CD14-positive monocyte (primary cell): ENCODE measurements at regions not wholly inside any gene's neighbourhood (a gene's known extent, or its start where the extent isn't known, plus 50 kb on each side); places are given as distances from the start of the nearest gene placed in this dataset.

Experiments
- DNase-seq, 3 donors: peaks; one replicate each; pipeline ENCODE4 v3.0.0-alpha.2; 2011 to 2022
- H2AFZ ChIP-seq: 2 replicates; pipeline ENCODE4 v1.6.0; 2012; ENCODE audit warnings: mild to moderate bottlenecking, low read depth, low read length, inconsistent platforms; ENCODE audit not compliant: insufficient read depth, poor library complexity, severe bottlenecking
- H3K27ac ChIP-seq, 2 donors: 1 replicate in 1 of 2; 2 replicates in 1 of 2; pipeline ENCODE4 v1.5.1; 2012 to 2013; ENCODE audit warnings: low read length in 2 of 2, control low read depth in 1 of 2, inconsistent platforms in 1 of 2, low read depth in 1 of 2, mild to moderate bottlenecking in 1 of 2
- H3K27me3 ChIP-seq, 2 donors: one replicate each; pipeline versions ENCODE4 v1.6.0 to v1.6.1; 2011 to 2013; ENCODE audit warnings: low read length in 2 of 2; ENCODE audit not compliant: control insufficient read depth in 2 of 2, insufficient read depth in 2 of 2
- H3K36me3 ChIP-seq, 2 donors: replicated peaks in 1 of 2; 1 replicate in 1 of 2; 2 replicates in 1 of 2; pipeline versions ENCODE4 v1.5.1 to v1.6.1; 2012 to 2013; ENCODE audit warnings: low read length in 2 of 2, control low read depth in 1 of 2, inconsistent platforms in 1 of 2, mild to moderate bottlenecking in 1 of 2; ENCODE audit not compliant: insufficient read depth in 2 of 2, control insufficient read depth in 1 of 2
- H3K4me1 ChIP-seq, 2 donors: 1 replicate in 1 of 2; 2 replicates in 1 of 2; pipeline versions ENCODE4 v1.5.1 to v1.6.1; 2012 to 2013; ENCODE audit warnings: low read length in 2 of 2, control low read depth in 1 of 2, inconsistent platforms in 1 of 2, mild to moderate bottlenecking in 1 of 2, moderate library complexity in 1 of 2; ENCODE audit not compliant: insufficient read depth in 2 of 2, control insufficient read depth in 1 of 2
- H3K4me2 ChIP-seq: replicated peaks from 2 replicates; pipeline ENCODE3; 2012; ENCODE audit warnings: low read length, moderate library complexity, mild to moderate bottlenecking; ENCODE audit not compliant: poor library complexity, severe bottlenecking; ENCODE audit errors: extremely low read depth
- H3K4me3 ChIP-seq, 3 experiments: fragments of 200-600 bp in 1 of 3; sonication (generic) in 1 of 3; replicated peaks in 1 of 3; 1 replicate in 2 of 3; 2 replicates in 1 of 3; pipeline ENCODE4 v1.5.1; 2011 to 2013; ENCODE audit warnings: low read length in 3 of 3, mild to moderate bottlenecking in 3 of 3, control low read depth in 2 of 3, low read depth in 2 of 3, inconsistent platforms in 1 of 3, moderate library complexity in 1 of 3
- H3K79me2 ChIP-seq: 2 replicates; pipeline ENCODE4 v1.6.0; 2012; ENCODE audit warnings: mild to moderate bottlenecking, control low read depth, inconsistent platforms, low read length, moderate library complexity; ENCODE audit not compliant: insufficient read depth
- H3K9ac ChIP-seq: 2 replicates; pipeline ENCODE4 v1.6.0; 2017; ENCODE audit warnings: low read length, mild to moderate bottlenecking; ENCODE audit not compliant: insufficient read depth, poor library complexity, severe bottlenecking
- H3K9me3 ChIP-seq, 2 donors: replicated peaks in 1 of 2; 1 replicate in 1 of 2; 2 replicates in 1 of 2; pipeline versions ENCODE4 v1.5.1 to v1.6.1; 2012 to 2013; ENCODE audit warnings: low read length in 2 of 2, control low read depth in 1 of 2; ENCODE audit not compliant: control insufficient read depth in 1 of 2, insufficient read depth in 1 of 2
- H4K20me1 ChIP-seq: 2 replicates; pipeline ENCODE4 v1.6.0; 2012; ENCODE audit warnings: mild to moderate bottlenecking, low read length, control low read depth, moderate library complexity; ENCODE audit not compliant: insufficient read depth
- H3K27ac Mint-ChIP-seq, 7 donors: one replicate each; pipeline ENCODE4 v1.8.0; 2020; ENCODE audit warnings: mild to moderate bottlenecking in 7 of 7, mixed read lengths in 7 of 7, moderate library complexity in 6 of 7, inconsistent platforms in 2 of 7
- H3K27me3 Mint-ChIP-seq, 3 donors: one replicate each; pipeline ENCODE4 v1.8.0; 2021 to 2022; ENCODE audit warnings: low read depth in 3 of 3, mild to moderate bottlenecking in 3 of 3, mixed read lengths in 3 of 3, moderate library complexity in 3 of 3, inconsistent platforms in 1 of 3
- H3K36me3 Mint-ChIP-seq, 2 donors: one replicate each; pipeline ENCODE4 v1.8.0; 2020; ENCODE audit warnings: mixed read lengths in 2 of 2, inconsistent platforms in 1 of 2, mild to moderate bottlenecking in 1 of 2
- H3K4me1 Mint-ChIP-seq: one replicate; pipeline ENCODE4 v1.8.0; 2020; ENCODE audit warnings: mild to moderate bottlenecking, mixed read lengths
- H3K4me3 Mint-ChIP-seq, 2 donors: one replicate each; pipeline ENCODE4 v1.8.0; 2020; ENCODE audit warnings: mild to moderate bottlenecking in 2 of 2, mixed read lengths in 2 of 2, moderate library complexity in 1 of 2
- H3K9me3 Mint-ChIP-seq, 7 donors: one replicate each; pipeline ENCODE4 v1.8.0; 2020 to 2022; ENCODE audit warnings: mixed read lengths in 7 of 7, mild to moderate bottlenecking in 6 of 7, moderate library complexity in 6 of 7, inconsistent platforms in 2 of 7
- CTCF ChIP-seq: fragments of 200-600 bp; IDR thresholded peaks from one replicate; pipeline ENCODE4 v1.8.0; 2022; ENCODE audit warnings: antibody characterized with exemption, mild to moderate bottlenecking
- WGBS: methylation state at CpG from one replicate; pipeline ENCODE4 v1.1.5; 2013; ENCODE audit warnings: missing lambda C conversion rate; ENCODE audit not compliant: insufficient coverage; 5-methylcytosine and 5-hydroxymethylcytosine counted together
- intact Hi-C, 2 donors: fragments of 100-400 bp; cut with micrococcal nuclease; formaldehyde crosslinking; loops; one replicate each; pipeline versions ENCODE4 v1.15.0 to v1.15.1; 2023

- Histone ChIP-seq H2AFZ (no peak overlapping the region), H4K20me1 (no peaks in the 10 kb centered on the region), H3K36me3 (no peaks in the 10 kb centered on the region), H3K4me2 (no peak overlapping the region), H3K27ac (no peak overlapping the region), H3K27me3 (no peaks in the 10 kb centered on the region), H3K4me3 (no peak overlapping the region), H3K9ac (no peak overlapping the region), H3K79me2 (no peaks in the 10 kb centered on the region), H3K4me1 (peaks cover 0 to 4% of the 10 kb centered on the region in 2 donors), H3K9me3 (no peaks in the 10 kb centered on the region)
- DNase-seq = no peak
- Mint-ChIP-seq H3K9me3 (peaks cover 0 to 2% (median 0%) of the 10 kb centered on the region in 7 donors), H3K4me3 (no peak overlapping the region), H3K27me3 (peaks cover 1 to 11% (median 3%) of the 10 kb centered on the region in 3 donors), H3K36me3 (no peaks in the 10 kb centered on the region), H3K27ac (no peak overlapping the region), H3K4me1 (peaks cover 4% of the 10 kb centered on the region)
- no CpG with 5 or more reads among the region's 4 CpGs for WGBS
- TF ChIP-seq CTCF = no peak
- intact Hi-C loops = no loop called here
Measured at GRCh38 chr15:94130504-94130903, 100.9 kb upstream of the MCTP2 start.

- intact Hi-C loops = loop anchor here in 1 of 2 donors (10.0 kb wide), 1 partner anchor 1042 kb away; the partner anchor contains the start of gene RGMA
- H3K27me3 ChIP-seq = no peaks in the 10 kb centered on the region
- no peaks in the 10 kb centered on the region for H3K79me2 ChIP-seq
- TF ChIP-seq CTCF = no peak
- Mint-ChIP-seq H3K4me1 (peaks cover 23% of the 10 kb centered on the region), H3K36me3 (no peaks in the 10 kb centered on the region), H3K27ac (no peak overlapping the region), H3K9me3 (no peaks in the 10 kb centered on the region), H3K4me3 (no peak overlapping the region), H3K27me3 (peaks cover 1 to 5% (median 3%) of the 10 kb centered on the region in 3 donors)
- no peaks in the 10 kb centered on the region for H4K20me1 ChIP-seq
- H3K9ac ChIP-seq = no peak overlapping the region
- H2AFZ ChIP-seq = no peak overlapping the region
- H3K36me3 ChIP-seq = no peaks in the 10 kb centered on the region
- peaks cover 9 to 26% of the 10 kb centered on the region in 2 donors for H3K4me1 ChIP-seq
- H3K4me2 ChIP-seq = no peak overlapping the region
- H3K4me3 ChIP-seq = no peak overlapping the region
- 100% methylated on average over 3 of the region's 3 CpGs for WGBS
- H3K27ac ChIP-seq = no peak overlapping the region
- no peaks in the 10 kb centered on the region for H3K9me3 ChIP-seq
- DNase-seq = no peak
Measured at GRCh38 chr15:94127006-94127405, 104.4 kb upstream of the MCTP2 start.
